SK-N-MC (cell line): ENCODE measurements at regions not wholly inside any gene's neighbourhood (a gene's known extent, or its start where the extent isn't known, plus 50 kb on each side); places are given as distances from the start of the nearest gene placed in this dataset.

Source experiments
- EZH2 ChIP-seq: fragments of 200-600 bp; sonication (generic); IDR thresholded peaks from one replicate; pipeline ENCODE4 v1.6.1; 2017; ENCODE audit warnings: antibody characterized with exemption
- FOXP2 ChIP-seq: optimal IDR thresholded peaks from 2 replicates; pipeline ENCODE3; 2011; ENCODE audit warnings: mild to moderate bottlenecking, moderate library complexity; ENCODE audit not compliant: insufficient read depth; ENCODE audit errors: extremely low read length, control extremely low read depth

DNA sequence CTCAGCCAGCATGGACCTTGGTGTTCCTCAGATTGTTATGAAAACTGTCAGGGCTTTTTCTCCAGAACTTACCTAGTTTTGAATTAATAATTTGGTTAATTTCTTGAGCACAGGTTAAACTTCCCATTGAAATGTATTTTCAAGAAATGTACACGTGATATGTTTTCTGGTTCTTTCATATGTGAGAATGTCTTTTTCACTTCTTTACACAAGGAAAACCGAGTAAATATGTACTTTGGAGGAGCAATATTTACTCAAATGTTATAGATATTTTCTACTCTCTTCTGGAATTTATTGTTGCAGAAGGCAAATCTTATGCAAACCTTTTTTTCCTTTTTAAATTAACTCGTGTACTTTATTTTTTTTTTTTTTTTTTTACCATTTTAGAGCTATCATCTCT is 134.3 kb downstream of the AHR start:
- no peak for TF ChIP-seq EZH2
- no peak for TF ChIP-seq FOXP2
